ENCODE measurements at regions not wholly inside any gene's neighbourhood (a gene's known extent, or its start where the extent isn't known, plus 50 kb on each side); places are given as distances from the start of the nearest gene placed in this dataset.

GRCh38 chr10:24009736-24010135 is 199.2 kb upstream of the KIAA1217 start:
- no peak overlapping the region for H3K27ac ChIP-seq
- TF ChIP-seq ZFX (IDR thresholded peaks at IDR 0.05) (no peak), CTCF (conservative IDR thresholded peaks at IDR 0.05) (no peak)

GRCh38 chr10:24010436-24010970 is 198.4 kb upstream of the KIAA1217 start:
- TF ChIP-seq CTCF (conservative IDR thresholded peaks at IDR 0.05) (no peak), ZFX (IDR thresholded peaks at IDR 0.05) (no peak)
- no peak overlapping the region for H3K27ac ChIP-seq

- TF ChIP-seq ZFX (IDR thresholded peaks at IDR 0.05) (no peak), CTCF (conservative IDR thresholded peaks at IDR 0.05) (no peak)
- no peak overlapping the region for H3K27ac ChIP-seq
Observed at GRCh38 chr10:24012249-24012803, 196.6 kb upstream of the KIAA1217 start.

GRCh38 chr10:24027107-24027506 is 181.8 kb upstream of the KIAA1217 start:
- no peak overlapping the region for H3K27ac ChIP-seq
- TF ChIP-seq ZFX (IDR thresholded peaks at IDR 0.05) (no peak), CTCF (conservative IDR thresholded peaks at IDR 0.05) (no peak)

GRCh38 chr10:24034571-24034970 is 174.4 kb upstream of the KIAA1217 start:
- TF ChIP-seq CTCF (conservative IDR thresholded peaks at IDR 0.05), result no peak
- no peak for TF ChIP-seq ZFX (IDR thresholded peaks at IDR 0.05)
- no peak overlapping the region for H3K27ac ChIP-seq

- TF ChIP-seq ZFX (IDR thresholded peaks at IDR 0.05) (no peak), CTCF (conservative IDR thresholded peaks at IDR 0.05) (no peak)
- no peak overlapping the region for H3K27ac ChIP-seq
Observed at GRCh38 chr10:24035761-24036160, 173.2 kb upstream of the KIAA1217 start.

- TF ChIP-seq ZFX (IDR thresholded peaks at IDR 0.05) (no peak), CTCF (conservative IDR thresholded peaks at IDR 0.05) (no peak)
Observed at GRCh38 chr10:24039315-24039714, 169.6 kb upstream of the KIAA1217 start.

More at GRCh38 chr10:24039315-24039714, 169.6 kb upstream of the KIAA1217 start:
- H3K27ac ChIP-seq, result no peak overlapping the region

All from C4-2B (cell line).